Smooth muscle cell (in vitro differentiated cells): ENCODE measurements at regions not wholly inside any gene's neighbourhood (a gene's known extent, or its start where the extent isn't known, plus 50 kb on each side); places are given as distances from the start of the nearest gene placed in this dataset.

Source experiments
- DNase-seq: peaks from one replicate; lab custom pipeline; 2025; ENCODE audit not compliant: unreplicated experiment; lab: John Stamatoyannopoulos, UW
- H2AFZ ChIP-seq: fragments of 200-600 bp; sonication (generic); 2 replicates; pipeline ENCODE4 v1.6.0; 2016; ENCODE audit warnings: antibody characterized with exemption, low read depth, mild to moderate bottlenecking
- H3F3A ChIP-seq: fragments of 200-600 bp; sonication (generic); 2 replicates; pipeline ENCODE4 v1.6.0; 2017; ENCODE audit warnings: antibody characterized with exemption, low read depth
- H3K27ac ChIP-seq: fragments of 200-600 bp; sonication (generic); 2 replicates; pipeline ENCODE4 v1.5.1; 2016; ENCODE audit warnings: low read depth, mild to moderate bottlenecking
- H3K27me3 ChIP-seq: fragments of 200-600 bp; sonication (generic); 2 replicates; pipeline ENCODE4 v1.6.1; 2016; ENCODE audit warnings: low read depth, mild to moderate bottlenecking
- H3K36me3 ChIP-seq: fragments of 200-600 bp; sonication (generic); 2 replicates; pipeline ENCODE4 v1.5.1; 2016; ENCODE audit warnings: low read depth
- H3K4me1 ChIP-seq: fragments of 200-600 bp; sonication (generic); 2 replicates; pipeline ENCODE4 v1.5.1; 2016; ENCODE audit warnings: low read depth
- H3K4me2 ChIP-seq: fragments of 200-600 bp; sonication (generic); 2 replicates; pipeline ENCODE4 v1.6.0; 2016; ENCODE audit warnings: mild to moderate bottlenecking
- H3K4me3 ChIP-seq: fragments of 200-600 bp; sonication (generic); 2 replicates; pipeline ENCODE4 v1.5.1; 2016; ENCODE audit warnings: mild to moderate bottlenecking
- H3K79me2 ChIP-seq: fragments of 200-600 bp; sonication (generic); 2 replicates; pipeline ENCODE4 v1.6.0; 2016; ENCODE audit warnings: low read depth, mild to moderate bottlenecking
- H3K9ac ChIP-seq: fragments of 200-600 bp; sonication (generic); 2 replicates; pipeline ENCODE4 v1.6.0; 2016; ENCODE audit warnings: low read depth
- H3K9me3 ChIP-seq: fragments of 200-600 bp; sonication (generic); replicated peaks from 2 replicates; pipeline ENCODE4 v1.5.1; 2016; ENCODE audit warnings: low read depth
- H4K20me1 ChIP-seq: fragments of 200-600 bp; sonication (generic); 2 replicates; pipeline ENCODE4 v1.6.0; 2016; ENCODE audit warnings: low read depth
- WGBS: methylation state at CpG from one replicate; pipeline ENCODE4 v1.1.7; 2016; ENCODE audit warnings: low lambda C conversion rate; 5-methylcytosine and 5-hydroxymethylcytosine counted together
- TF ChIP-seq, protein P1 (sequence below): fragments of 200-600 bp; sonication (generic); IDR thresholded peaks from 2 replicates; pipeline ENCODE4 v1.5.1; 2017; ENCODE audit warnings: borderline replicate concordance, mild to moderate bottlenecking, antibody characterized with exemption; ENCODE audit not compliant: insufficient read depth, poor library complexity, severe bottlenecking

DNA sequence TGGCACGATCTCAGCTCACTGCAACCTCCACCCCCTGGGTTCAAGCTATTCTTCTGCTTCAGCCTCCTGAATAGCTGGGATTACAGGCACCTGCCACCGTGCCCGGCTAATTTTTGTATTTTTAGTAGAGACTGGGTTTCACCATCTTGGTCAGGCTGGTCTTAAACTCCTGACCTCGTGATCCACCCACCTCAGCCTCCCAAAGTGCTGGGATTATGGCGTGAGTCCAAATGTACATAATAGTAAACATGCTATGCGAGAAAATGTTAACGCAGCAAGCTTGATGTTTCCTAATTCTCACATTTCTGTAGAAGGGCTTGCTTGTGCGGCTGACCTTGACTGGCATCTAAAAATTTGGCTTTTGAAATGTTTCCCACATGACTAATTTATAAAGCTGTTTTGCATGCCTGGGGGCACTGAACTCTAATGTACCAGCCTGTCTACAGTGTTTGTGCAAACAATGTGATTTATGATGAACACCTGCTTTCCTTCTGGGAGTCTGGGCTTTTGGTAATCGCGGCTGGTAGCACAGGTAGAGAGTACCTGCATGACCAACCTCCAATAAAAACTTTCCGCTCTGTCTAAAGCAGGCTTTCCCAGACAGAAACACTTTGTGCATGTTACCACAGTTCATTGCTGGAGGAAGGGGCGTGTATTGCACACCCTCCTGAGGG is 216.8 kb downstream of the IL15 start:
- DNase-seq: no peak
- Histone ChIP-seq H3K79me2 (no peaks in the 10 kb centered on the region), H4K20me1 (no peaks in the 10 kb centered on the region), H3F3A (no peaks in the 10 kb centered on the region), H3K9me3 (no peaks in the 10 kb centered on the region), H3K4me1 (no peaks in the 10 kb centered on the region), H3K4me2 (no peak overlapping the region), H3K27ac (no peak overlapping the region), H3K36me3 (no peaks in the 10 kb centered on the region), H3K4me3 (no peak overlapping the region), H3K27me3 (no peaks in the 10 kb centered on the region), H2AFZ (no peak overlapping the region), H3K9ac (no peak overlapping the region)
- WGBS: 85% methylated on average over 12 of the region's 12 CpGs
- TF ChIP-seq, protein P1, sequence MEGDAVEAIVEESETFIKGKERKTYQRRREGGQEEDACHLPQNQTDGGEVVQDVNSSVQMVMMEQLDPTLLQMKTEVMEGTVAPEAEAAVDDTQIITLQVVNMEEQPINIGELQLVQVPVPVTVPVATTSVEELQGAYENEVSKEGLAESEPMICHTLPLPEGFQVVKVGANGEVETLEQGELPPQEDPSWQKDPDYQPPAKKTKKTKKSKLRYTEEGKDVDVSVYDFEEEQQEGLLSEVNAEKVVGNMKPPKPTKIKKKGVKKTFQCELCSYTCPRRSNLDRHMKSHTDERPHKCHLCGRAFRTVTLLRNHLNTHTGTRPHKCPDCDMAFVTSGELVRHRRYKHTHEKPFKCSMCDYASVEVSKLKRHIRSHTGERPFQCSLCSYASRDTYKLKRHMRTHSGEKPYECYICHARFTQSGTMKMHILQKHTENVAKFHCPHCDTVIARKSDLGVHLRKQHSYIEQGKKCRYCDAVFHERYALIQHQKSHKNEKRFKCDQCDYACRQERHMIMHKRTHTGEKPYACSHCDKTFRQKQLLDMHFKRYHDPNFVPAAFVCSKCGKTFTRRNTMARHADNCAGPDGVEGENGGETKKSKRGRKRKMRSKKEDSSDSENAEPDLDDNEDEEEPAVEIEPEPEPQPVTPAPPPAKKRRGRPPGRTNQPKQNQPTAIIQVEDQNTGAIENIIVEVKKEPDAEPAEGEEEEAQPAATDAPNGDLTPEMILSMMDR: no peak

DNA sequence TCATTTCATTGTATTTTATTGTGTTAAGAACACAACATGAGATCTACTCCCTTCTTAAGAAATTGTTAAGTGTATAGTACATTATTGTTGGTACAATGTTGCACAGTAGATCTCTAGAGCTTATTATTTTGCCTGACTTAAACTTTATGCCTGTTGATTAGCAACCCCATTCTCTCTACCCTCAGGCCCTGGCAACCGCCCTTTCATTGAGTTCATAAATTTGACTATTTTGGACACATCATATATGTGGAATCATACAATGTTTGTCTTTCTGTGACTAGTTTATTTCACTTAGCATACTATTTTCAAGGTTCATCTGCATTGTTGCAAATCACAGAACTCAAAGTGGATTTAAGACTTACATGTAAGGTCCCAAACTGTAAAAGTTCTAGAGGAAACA is 222.1 kb downstream of the IL15 start:
- H3K4me2 ChIP-seq: no peak overlapping the region
- 92% methylated on average over 1 of the region's 1 CpG for WGBS
- no peaks in the 10 kb centered on the region for H4K20me1 ChIP-seq
- H3K9ac ChIP-seq: no peak overlapping the region
- H3K4me3 ChIP-seq: no peak overlapping the region
- no peaks in the 10 kb centered on the region for H3K36me3 ChIP-seq
- H3K9me3 ChIP-seq: no peaks in the 10 kb centered on the region
- H3F3A ChIP-seq: no peaks in the 10 kb centered on the region
- no peak overlapping the region for H2AFZ ChIP-seq
- H3K79me2 ChIP-seq: no peaks in the 10 kb centered on the region
- TF ChIP-seq, protein P1: no peak
- H3K27me3 ChIP-seq: no peaks in the 10 kb centered on the region
- no peaks in the 10 kb centered on the region for H3K4me1 ChIP-seq
- DNase-seq: no peak
- H3K27ac ChIP-seq: no peak overlapping the region

DNA sequence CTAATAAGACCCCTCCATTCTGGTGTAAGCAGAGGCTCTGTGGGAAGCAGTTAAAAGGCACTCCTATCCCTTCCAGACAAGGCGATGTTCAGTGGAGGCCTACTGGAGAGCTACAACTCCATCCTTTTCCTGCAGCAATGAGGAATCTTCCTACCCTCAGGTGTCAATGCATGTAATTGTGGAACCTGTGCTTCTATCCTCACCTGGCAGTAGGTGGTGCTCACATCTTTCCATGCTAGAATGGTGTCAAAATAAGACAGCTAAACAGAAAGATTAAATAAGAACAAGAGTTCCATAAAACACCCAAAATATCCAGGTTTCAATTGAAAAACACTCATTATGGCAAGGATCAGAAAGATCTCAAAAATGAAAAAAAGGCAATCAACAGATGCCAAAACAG is 224.6 kb downstream of the IL15 start:
- Histone ChIP-seq H3F3A (no peaks in the 10 kb centered on the region), H3K79me2 (no peaks in the 10 kb centered on the region), H3K9me3 (no peaks in the 10 kb centered on the region), H4K20me1 (no peaks in the 10 kb centered on the region), H3K4me2 (no peak overlapping the region), H3K27me3 (no peaks in the 10 kb centered on the region), H3K27ac (no peak overlapping the region), H2AFZ (no peak overlapping the region), H3K9ac (no peak overlapping the region), H3K4me1 (no peaks in the 10 kb centered on the region), H3K36me3 (no peaks in the 10 kb centered on the region), H3K4me3 (no peak overlapping the region)
- TF ChIP-seq, protein P1: no peak
- WGBS: 100% methylated on average over 1 of the region's 1 CpG
- no peak for DNase-seq

DNA sequence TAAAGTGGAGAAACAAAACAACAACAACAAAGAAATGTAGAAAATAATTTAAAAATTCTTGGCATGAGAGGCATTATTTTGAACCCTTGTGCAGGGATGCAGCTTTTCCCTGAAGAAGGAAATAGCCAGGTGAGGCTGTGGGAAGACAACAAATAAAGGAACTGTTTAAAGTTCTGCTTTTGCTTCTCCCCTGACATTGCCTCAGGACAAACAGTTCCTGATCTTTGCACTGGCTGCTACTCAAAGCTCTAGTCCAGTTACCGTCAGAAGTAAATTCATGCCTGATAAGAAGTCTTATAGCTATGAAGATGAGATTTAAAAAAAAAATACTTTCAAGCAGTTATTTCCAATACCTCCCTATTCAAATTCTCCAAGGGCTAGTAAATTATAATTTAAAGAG is 233.8 kb downstream of the IL15 start:
- Histone ChIP-seq H3K4me1 (no peaks in the 10 kb centered on the region), H3K4me3 (no peak overlapping the region), H3K9ac (no peak overlapping the region), H2AFZ (no peak overlapping the region), H4K20me1 (no peaks in the 10 kb centered on the region), H3K27ac (no peak overlapping the region), H3F3A (no peaks in the 10 kb centered on the region), H3K9me3 (no peaks in the 10 kb centered on the region), H3K4me2 (no peak overlapping the region), H3K79me2 (no peaks in the 10 kb centered on the region), H3K36me3 (no peaks in the 10 kb centered on the region), H3K27me3 (no peaks in the 10 kb centered on the region)
- DNase-seq: no peak
- WGBS: 39% methylated on average over 1 of the region's 1 CpG
- TF ChIP-seq, protein P1: no peak
